ENCODE measurements at regions not wholly inside any gene's neighbourhood (a gene's known extent, or its start where the extent isn't known, plus 50 kb on each side); places are given as distances from the start of the nearest gene placed in this dataset.

DNA sequence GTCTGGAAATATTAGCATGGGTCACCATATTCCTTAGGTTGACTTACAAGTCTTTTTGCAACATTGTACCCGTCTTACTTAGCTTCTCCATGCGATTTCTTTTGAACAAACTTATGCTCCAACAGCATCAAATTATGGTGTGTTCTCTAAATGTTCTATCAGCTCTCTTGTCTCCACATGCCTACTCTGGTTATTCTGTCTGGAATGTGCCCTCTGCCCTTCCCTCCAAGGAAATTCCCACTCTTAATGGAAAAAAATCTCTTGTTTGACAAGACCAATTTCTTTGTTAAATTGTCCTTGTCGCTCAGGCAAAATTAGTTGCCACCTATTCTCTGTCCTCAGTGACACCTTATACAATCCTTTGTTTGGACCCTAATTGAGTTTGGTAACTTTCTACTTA is 522.8 kb upstream of the LUZP2 start:
- POLR2A ChIA-PET (ENCODE audit: unreplicated experiment) = no interaction called here
- no peak for TF ChIP-seq EZH2 (IDR thresholded peaks at IDR 0.05; ENCODE audit: low read depth)
- TF ChIP-seq, protein P1, sequence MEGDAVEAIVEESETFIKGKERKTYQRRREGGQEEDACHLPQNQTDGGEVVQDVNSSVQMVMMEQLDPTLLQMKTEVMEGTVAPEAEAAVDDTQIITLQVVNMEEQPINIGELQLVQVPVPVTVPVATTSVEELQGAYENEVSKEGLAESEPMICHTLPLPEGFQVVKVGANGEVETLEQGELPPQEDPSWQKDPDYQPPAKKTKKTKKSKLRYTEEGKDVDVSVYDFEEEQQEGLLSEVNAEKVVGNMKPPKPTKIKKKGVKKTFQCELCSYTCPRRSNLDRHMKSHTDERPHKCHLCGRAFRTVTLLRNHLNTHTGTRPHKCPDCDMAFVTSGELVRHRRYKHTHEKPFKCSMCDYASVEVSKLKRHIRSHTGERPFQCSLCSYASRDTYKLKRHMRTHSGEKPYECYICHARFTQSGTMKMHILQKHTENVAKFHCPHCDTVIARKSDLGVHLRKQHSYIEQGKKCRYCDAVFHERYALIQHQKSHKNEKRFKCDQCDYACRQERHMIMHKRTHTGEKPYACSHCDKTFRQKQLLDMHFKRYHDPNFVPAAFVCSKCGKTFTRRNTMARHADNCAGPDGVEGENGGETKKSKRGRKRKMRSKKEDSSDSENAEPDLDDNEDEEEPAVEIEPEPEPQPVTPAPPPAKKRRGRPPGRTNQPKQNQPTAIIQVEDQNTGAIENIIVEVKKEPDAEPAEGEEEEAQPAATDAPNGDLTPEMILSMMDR (conservative IDR thresholded peaks at IDR 0.05) = no peak
- no peak overlapping the region for H3K4me3 ChIP-seq
- H2AFZ ChIP-seq = no peak overlapping the region
- no TSS peak for BruUV-seq (replicated peaks)
- H3F3A ChIP-seq (ENCODE audit: insufficient read depth, low read depth) = no peaks in the 10 kb centered on the region
- H3K27me3 ChIP-seq (ENCODE audit: insufficient read depth, low read depth) = no peaks in the 10 kb centered on the region
- CTCF ChIA-PET = interaction anchor here (1.0 kb wide), 1 partner anchor 434 kb away, joined by 6 read pairs; no protein-coding TSS in a partner anchor
- no peaks in the 10 kb centered on the region for H3K4me1 ChIP-seq (replicated peaks; ENCODE audit: insufficient read depth)
- no peaks in the 10 kb centered on the region for H3K79me2 ChIP-seq (ENCODE audit: low read depth)
- no peaks in the 10 kb centered on the region for H3K9me2 ChIP-seq (ENCODE audit: insufficient read depth)
- no peak for DNase-seq
- no peak overlapping the region for H3K27ac ChIP-seq
- intact Hi-C loops (cut with micrococcal nuclease; ENCODE audit: unreplicated experiment) = no loop called here
- no peaks in the 10 kb centered on the region for H3K36me3 ChIP-seq (ENCODE audit: low read depth)
- no peak overlapping the region for H3K4me2 ChIP-seq
- no peaks in the 10 kb centered on the region for H3K9me3 ChIP-seq (ENCODE audit: insufficient read depth, low read depth)
- H4K20me1 ChIP-seq (ENCODE audit: insufficient read depth) = no peaks in the 10 kb centered on the region

DNA sequence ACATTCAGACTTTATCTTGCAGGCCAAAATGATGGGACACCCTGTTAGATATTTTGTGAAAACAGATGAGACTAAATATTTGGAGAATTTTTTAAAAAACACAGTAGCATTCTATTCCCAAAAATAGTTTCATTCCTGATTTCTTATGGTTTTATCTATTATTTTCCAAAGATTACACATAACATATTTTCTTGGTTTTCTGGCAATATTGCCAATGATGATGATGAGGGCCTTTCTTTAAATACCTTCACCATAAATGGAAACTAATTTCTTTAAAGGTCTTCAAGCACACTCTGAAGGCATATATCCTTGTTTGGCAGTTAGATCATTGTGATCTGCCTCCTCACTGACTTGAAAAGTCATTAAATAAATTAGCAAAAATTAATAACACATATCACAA is 522.3 kb upstream of the LUZP2 start:
- no TSS peak for BruUV-seq (replicated peaks)
- Histone ChIP-seq H3K27ac (no peak overlapping the region), H3K27me3 (ENCODE audit: insufficient read depth, low read depth) (no peaks in the 10 kb centered on the region), H3K9me3 (ENCODE audit: insufficient read depth, low read depth) (no peaks in the 10 kb centered on the region), H2AFZ (no peak overlapping the region), H3K4me1 (replicated peaks; ENCODE audit: insufficient read depth) (no peaks in the 10 kb centered on the region), H3K79me2 (ENCODE audit: low read depth) (no peaks in the 10 kb centered on the region), H3F3A (ENCODE audit: insufficient read depth, low read depth) (no peaks in the 10 kb centered on the region), H3K4me3 (no peak overlapping the region), H3K4me2 (no peak overlapping the region), H3K9me2 (ENCODE audit: insufficient read depth) (no peaks in the 10 kb centered on the region), H4K20me1 (ENCODE audit: insufficient read depth) (no peaks in the 10 kb centered on the region), H3K36me3 (ENCODE audit: low read depth) (no peaks in the 10 kb centered on the region)
- intact Hi-C loops (cut with micrococcal nuclease; ENCODE audit: unreplicated experiment) = no loop called here
- ChIA-PET POLR2A (ENCODE audit: unreplicated experiment) (no interaction called here), CTCF (no interaction called here)
- TF ChIP-seq, protein P1 (conservative IDR thresholded peaks at IDR 0.05) = no peak
- TF ChIP-seq EZH2 (IDR thresholded peaks at IDR 0.05; ENCODE audit: low read depth) = no peak
- DNase-seq = no peak

DNA sequence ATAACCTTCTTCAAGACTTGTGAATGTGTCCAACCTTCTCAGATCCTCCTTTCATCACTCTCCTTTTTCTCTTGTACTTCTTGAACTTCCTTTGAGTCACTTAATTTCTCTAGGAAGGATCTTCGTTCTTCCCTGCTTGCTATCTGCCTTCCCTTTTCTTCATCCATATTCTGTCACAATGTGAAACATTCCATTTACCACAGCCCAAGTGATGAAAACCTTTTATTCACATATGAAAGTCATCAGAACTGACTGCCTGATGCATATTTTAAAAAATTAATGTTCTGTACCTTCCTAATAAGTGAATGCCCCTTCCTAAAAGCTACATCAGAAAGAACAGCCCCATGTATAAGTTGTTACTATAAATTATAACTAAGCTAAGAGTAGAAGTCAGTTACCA is 520.4 kb upstream of the LUZP2 start:
- H3K4me2 ChIP-seq = no peak overlapping the region
- ChIA-PET POLR2A (ENCODE audit: unreplicated experiment) (no interaction called here), CTCF (no interaction called here)
- H2AFZ ChIP-seq = no peak overlapping the region
- intact Hi-C loops (cut with micrococcal nuclease; ENCODE audit: unreplicated experiment) = no loop called here
- DNase-seq = no peak
- no peaks in the 10 kb centered on the region for H3K79me2 ChIP-seq (ENCODE audit: low read depth)
- no peaks in the 10 kb centered on the region for H3K36me3 ChIP-seq (ENCODE audit: low read depth)
- no peaks in the 10 kb centered on the region for H3F3A ChIP-seq (ENCODE audit: insufficient read depth, low read depth)
- no peak overlapping the region for H3K27ac ChIP-seq
- no peaks in the 10 kb centered on the region for H3K27me3 ChIP-seq (ENCODE audit: insufficient read depth, low read depth)
- BruUV-seq (replicated peaks) = no TSS peak
- H3K4me3 ChIP-seq = no peak overlapping the region
- no peaks in the 10 kb centered on the region for H3K9me3 ChIP-seq (ENCODE audit: insufficient read depth, low read depth)
- TF ChIP-seq, protein P1 (conservative IDR thresholded peaks at IDR 0.05) = no peak
- no peak for TF ChIP-seq EZH2 (IDR thresholded peaks at IDR 0.05; ENCODE audit: low read depth)
- no peaks in the 10 kb centered on the region for H3K9me2 ChIP-seq (ENCODE audit: insufficient read depth)
- no peaks in the 10 kb centered on the region; the same call in 1 of the 2 replicates for H4K20me1 ChIP-seq (ENCODE audit: insufficient read depth)
- no peaks in the 10 kb centered on the region for H3K4me1 ChIP-seq (replicated peaks; ENCODE audit: insufficient read depth)

All from PC-9 (cell line).